DMS53 (cell line): ENCODE measurements at regions not wholly inside any gene's neighbourhood (a gene's known extent, or its start where the extent isn't known, plus 50 kb on each side); places are given as distances from the start of the nearest gene placed in this dataset.
A peak's percentile ranks its signal among the peaks of the same experiment; 100 is the strongest.
"Not testable (repeated sequence)": the region's sequence is repeated elsewhere in the genome, so short reads cannot be mapped to it uniquely, and the experiment has no call there.

Experiments used
- DNase-seq: peaks from one replicate; lab custom pipeline; 2025; lab: John Stamatoyannopoulos, UW

DNA sequence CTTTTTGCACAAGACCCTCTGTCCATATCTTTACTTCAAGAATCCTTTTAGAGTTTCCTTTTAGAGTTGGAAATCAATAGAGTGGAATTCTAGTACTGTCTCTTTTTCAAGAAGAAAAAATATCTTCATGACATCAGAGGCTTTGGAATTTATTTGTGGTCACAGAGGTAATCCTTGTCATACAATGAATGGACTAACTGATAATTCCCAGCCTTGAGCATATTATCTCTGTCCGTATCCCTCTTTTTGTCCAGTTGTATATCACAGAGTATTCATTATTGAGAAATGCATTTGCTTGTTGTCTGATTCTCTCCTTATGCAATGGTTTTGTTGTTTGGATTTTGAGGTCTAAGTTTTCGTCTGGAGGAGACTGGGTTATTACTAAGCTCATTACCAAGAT is 82.0 kb upstream of the HAPLN1 start:
- no peak for DNase-seq

DNA sequence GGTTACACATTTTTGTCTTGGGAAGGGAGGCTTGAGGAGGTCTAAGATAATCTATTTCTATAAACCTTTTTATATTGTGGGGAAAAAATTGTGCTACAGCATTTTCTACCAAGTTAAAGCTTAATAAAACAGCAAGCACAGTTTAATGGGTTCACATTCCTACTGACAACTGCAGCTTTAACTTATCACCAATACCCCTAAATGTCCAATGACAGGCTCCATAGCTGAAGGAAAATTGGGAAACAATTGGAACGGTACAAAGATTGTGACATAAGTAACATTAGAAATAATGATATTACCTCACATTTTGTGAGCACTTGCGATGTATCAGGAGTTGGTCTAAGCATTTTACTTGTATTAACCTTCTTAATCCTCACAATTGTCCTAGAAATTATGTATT is 79.5 kb upstream of the HAPLN1 start:
- peak; percentile 13 for DNase-seq

DNA sequence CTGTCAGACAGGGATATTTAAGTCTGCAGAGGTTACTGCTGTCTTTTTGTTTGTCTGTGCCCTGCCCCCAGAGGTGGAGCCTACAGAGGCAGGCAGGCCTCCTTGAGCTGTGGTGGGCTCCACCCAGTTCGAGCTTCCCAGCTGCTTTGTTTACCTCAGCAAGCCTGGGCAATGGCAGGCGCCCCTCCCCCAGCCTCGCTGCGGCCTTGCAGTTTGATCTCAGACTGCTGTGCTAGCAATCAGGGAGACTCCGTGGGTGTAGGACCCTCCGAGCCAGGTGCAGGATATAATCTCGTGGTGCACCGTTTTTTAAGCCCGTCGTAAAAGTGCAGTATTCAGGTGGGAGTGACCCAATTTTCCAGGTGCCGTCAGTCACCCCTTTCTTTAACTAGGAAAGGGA is 78.4 kb upstream of the HAPLN1 start:
- DNase-seq: not testable (repeated sequence)

DNA sequence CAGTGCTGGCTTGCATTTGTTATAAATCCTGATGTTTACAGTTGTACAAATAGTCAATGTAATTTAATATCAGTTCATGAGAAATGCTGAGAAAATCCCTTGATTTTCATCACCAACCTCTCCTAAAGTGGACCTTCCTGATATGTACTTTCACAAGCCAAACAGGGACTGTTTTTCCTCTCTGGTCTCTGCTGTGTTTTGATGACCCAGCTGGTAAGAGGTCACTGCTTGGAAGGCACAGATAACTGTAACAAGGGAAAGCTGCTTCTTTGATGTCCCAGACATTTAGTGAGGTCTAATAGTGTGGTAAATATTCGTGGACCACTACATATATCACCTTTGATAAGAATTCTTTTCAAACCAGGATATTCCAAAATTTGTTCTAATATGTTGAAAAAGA is 68.7 kb upstream of the HAPLN1 start:
- DNase-seq: no peak

DNA sequence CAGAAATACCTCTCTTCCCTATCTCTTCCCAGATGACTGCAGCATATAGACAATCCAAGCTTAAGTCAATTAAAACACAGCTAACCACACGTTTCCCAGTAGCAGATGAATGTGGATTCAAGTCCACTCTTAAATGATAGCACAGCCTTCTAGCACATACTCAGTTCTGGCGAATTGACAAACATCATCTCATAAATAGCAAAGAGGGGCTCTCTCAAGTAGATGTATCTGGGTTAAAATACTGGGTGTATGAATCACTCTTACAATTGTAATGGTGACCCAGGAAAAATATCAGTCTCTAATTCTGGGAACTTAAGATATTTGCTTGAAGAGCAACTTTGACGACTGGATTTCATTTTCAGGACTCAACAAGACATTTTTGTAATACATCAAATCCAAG is 67.0 kb upstream of the HAPLN1 start:
- DNase-seq: no peak

DNA sequence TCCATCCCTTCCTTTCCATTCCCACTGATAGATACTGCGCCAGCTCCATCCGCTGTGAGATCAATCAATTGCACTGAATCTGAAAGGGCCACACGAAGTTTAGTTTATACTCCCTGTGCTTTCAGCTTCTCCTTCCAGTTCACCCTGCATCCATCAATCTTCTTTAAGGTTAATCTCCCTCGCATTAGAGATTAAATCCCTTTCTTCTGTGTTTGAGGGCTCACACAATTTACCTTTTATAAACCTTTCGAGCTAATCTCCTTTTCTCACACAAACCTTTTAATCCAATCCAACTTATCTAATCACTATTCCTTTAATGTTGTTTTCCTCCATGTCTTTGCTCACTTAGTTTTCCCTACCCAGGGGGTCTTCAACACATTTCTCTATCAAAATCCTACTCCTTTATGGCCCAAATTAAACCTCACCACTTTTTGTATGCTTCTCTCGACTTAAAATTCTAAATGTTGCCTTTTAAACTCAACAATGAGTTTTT is 64.6 kb upstream of the HAPLN1 start:
- no peak for DNase-seq

DNA sequence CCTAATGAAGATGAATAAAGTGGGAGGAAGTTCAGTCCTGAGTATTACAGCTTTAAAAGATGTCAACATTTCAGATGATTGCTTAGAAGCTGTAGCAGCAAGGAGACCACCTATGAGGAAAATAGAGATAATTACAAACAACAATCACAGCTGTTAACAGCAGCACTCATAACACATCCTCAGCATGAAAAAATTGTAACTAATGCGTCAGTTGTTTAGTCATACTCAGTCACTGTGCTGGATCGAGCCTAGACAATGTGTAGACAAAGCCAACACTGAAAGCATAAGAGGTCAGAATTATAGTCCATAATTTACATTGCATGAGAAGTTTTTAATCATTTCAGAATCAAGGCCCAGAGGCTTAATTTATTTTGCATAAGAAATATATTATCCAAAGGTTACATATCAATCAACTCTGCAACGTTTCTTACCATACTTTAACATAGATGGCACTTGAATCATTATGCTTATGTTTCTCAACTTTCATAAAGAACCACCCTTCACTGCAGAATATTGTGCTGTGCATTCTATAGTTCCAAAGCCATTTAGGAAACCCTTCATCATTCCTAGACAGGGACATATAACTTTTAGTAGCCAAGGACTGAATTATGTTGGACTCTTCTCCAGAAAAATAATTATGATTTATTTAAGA is 60.2 kb upstream of the HAPLN1 start:
- no peak for DNase-seq

DNA sequence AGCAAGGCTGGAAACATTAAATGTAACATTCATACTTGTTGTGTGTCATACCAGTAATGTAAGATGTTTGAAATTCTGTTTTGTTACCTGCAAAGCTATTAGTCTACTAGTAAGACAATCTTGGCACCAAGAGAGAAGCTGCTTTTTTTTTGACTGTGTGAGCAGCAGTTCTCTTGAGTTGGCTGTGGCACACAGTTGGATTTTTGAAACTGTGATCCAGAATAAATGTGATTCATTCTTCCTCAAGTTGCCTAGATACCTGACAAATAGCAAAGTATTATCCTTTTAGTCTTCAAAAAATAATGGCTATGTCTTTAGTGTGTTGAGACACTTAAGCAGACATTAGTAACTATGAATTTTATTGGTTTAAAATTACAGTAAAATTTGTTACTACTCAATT is 57.2 kb upstream of the HAPLN1 start:
- DNase-seq: peak; percentile 55

DNA sequence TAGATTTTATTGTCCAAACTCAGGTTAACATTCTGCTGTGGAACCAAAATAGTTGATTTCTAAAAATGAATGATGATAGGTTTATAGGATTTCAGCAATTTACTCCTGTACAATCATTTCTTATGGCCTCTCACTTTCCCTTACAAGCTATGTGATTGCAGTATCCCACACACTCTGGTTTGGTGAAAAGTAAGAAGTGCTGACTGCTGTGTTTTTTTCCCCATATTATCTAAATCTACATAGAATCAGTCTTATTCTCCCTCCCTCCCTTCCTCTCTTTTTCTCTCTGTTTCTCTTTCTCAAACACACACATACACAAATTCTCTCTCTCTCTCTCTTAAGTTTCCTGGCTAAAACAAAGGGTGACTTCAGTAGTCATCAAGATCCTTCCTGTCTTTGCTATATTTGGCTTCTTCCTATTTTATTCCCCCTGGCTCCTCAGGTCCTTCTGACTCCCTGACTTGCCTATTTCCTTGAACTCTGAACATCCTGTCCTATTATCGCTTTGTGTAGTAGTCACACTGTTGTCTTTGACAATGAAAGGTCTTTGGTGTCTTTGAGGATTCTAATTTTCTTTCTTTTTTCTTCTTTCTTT is 55.9 kb upstream of the HAPLN1 start:
- DNase-seq: no peak
